Trophoblast cell (in vitro differentiated cells and primary cell): ENCODE measurements at regions not wholly inside any gene's neighbourhood (a gene's known extent, or its start where the extent isn't known, plus 50 kb on each side); places are given as distances from the start of the nearest gene placed in this dataset.

Experiments used
- DNase-seq, 2 donors: peaks; one replicate each; pipeline ENCODE4 v3.0.0-alpha.2; 2016
- H2AFZ ChIP-seq: 2 replicates; pipeline ENCODE4 v1.6.1; 2013; ENCODE audit warnings: low read length, moderate library complexity, mild to moderate bottlenecking; ENCODE audit not compliant: insufficient read depth, poor library complexity
- H2AK5ac ChIP-seq: 2 replicates; pipeline ENCODE4 v1.6.1; 2013; ENCODE audit warnings: mild to moderate bottlenecking, low read length
- H2BK120ac ChIP-seq: 2 replicates; pipeline ENCODE4 v1.6.1; 2013; ENCODE audit warnings: low read length, mild to moderate bottlenecking, moderate library complexity; ENCODE audit not compliant: insufficient read depth, poor library complexity
- H2BK12ac ChIP-seq: 2 replicates; pipeline ENCODE4 v1.6.1; 2013; ENCODE audit warnings: mild to moderate bottlenecking, low read length, moderate library complexity
- H2BK5ac ChIP-seq: 2 replicates; pipeline ENCODE4 v1.6.1; 2013; ENCODE audit warnings: low read length, low read depth, moderate library complexity, mild to moderate bottlenecking; ENCODE audit not compliant: poor library complexity
- H3K14ac ChIP-seq: 2 replicates; pipeline ENCODE4 v1.6.1; 2013; ENCODE audit warnings: mild to moderate bottlenecking, low read length
- H3K18ac ChIP-seq: 2 replicates; pipeline ENCODE4 v1.6.1; 2013; ENCODE audit warnings: mild to moderate bottlenecking, low read length
- H3K23ac ChIP-seq: 2 replicates; pipeline ENCODE4 v1.6.1; 2013; ENCODE audit warnings: low read length
- H3K27ac ChIP-seq: 2 replicates; pipeline ENCODE4 v1.5.1; 2013; ENCODE audit warnings: low read depth, mild to moderate bottlenecking, inconsistent platforms, low read length, moderate library complexity
- H3K27me3 ChIP-seq: 2 replicates; pipeline ENCODE4 v1.6.1; 2013; ENCODE audit warnings: inconsistent platforms, mild to moderate bottlenecking, low read length, moderate library complexity; ENCODE audit not compliant: insufficient read depth
- H3K36me3 ChIP-seq, 2 experiments: 1 replicate in 1 of 2; 2 replicates in 1 of 2; pipeline ENCODE4 v1.6.1; 2013; ENCODE audit warnings: low read length in 2 of 2, mild to moderate bottlenecking in 2 of 2, moderate library complexity in 1 of 2; ENCODE audit not compliant: insufficient read depth in 2 of 2, control insufficient read depth in 1 of 2
- H3K4ac ChIP-seq: 2 replicates; pipeline ENCODE4 v1.6.1; 2013; ENCODE audit warnings: low read depth, mild to moderate bottlenecking, low read length, moderate library complexity
- H3K4me1 ChIP-seq, 2 experiments: 1 replicate in 1 of 2; 2 replicates in 1 of 2; pipeline ENCODE4 v1.6.1; 2013; ENCODE audit warnings: low read length in 2 of 2, mild to moderate bottlenecking in 2 of 2, moderate library complexity in 1 of 2; ENCODE audit not compliant: insufficient read depth in 2 of 2, control insufficient read depth in 1 of 2
- H3K4me2 ChIP-seq: 2 replicates; pipeline ENCODE4 v1.6.1; 2013; ENCODE audit warnings: inconsistent platforms, mild to moderate bottlenecking, low read length, moderate library complexity
- H3K4me3 ChIP-seq: 2 replicates; pipeline ENCODE4 v1.5.1; 2013; ENCODE audit warnings: mild to moderate bottlenecking, low read depth, low read length, inconsistent platforms
- H3K79me1 ChIP-seq: one replicate; pipeline ENCODE4 v1.6.1; 2013; ENCODE audit warnings: low read length
- H3K79me2 ChIP-seq: 2 replicates; pipeline ENCODE4 v1.6.1; 2013; ENCODE audit warnings: low read length, mild to moderate bottlenecking; ENCODE audit not compliant: control insufficient read depth, insufficient read depth, poor library complexity
- H3K9ac ChIP-seq: 2 replicates; pipeline ENCODE4 v1.6.1; 2013; ENCODE audit warnings: mild to moderate bottlenecking, low read length
- H3K9me3 ChIP-seq: 2 replicates; pipeline ENCODE4 v1.6.1; 2013; ENCODE audit warnings: low read depth, mild to moderate bottlenecking, control low read depth, inconsistent platforms, low read length; ENCODE audit not compliant: insufficient read depth
- H4K12ac ChIP-seq: 2 replicates; pipeline ENCODE4 v1.6.1; 2013; ENCODE audit warnings: low read depth, mild to moderate bottlenecking, low read length, moderate library complexity
- H4K8ac ChIP-seq: 2 replicates; pipeline ENCODE4 v1.6.1; 2013; ENCODE audit warnings: low read depth, mild to moderate bottlenecking, low read length, moderate library complexity
- H4K91ac ChIP-seq: one replicate; pipeline ENCODE4 v1.6.1; 2013; ENCODE audit warnings: low read depth, mild to moderate bottlenecking, low read length, moderate library complexity
- WGBS: extraction: QIAGEN DNeasy Blood & Tissue Kit; methylation state at CpG from one replicate; pipeline ENCODE4 v1.1.7; 2013; ENCODE audit warnings: missing lambda C conversion rate; ENCODE audit not compliant: insufficient read length, insufficient coverage; ENCODE audit errors: extremely low coverage; 5-methylcytosine and 5-hydroxymethylcytosine counted together

- no peak overlapping the region for H3K14ac ChIP-seq
- no peak overlapping the region for H4K91ac ChIP-seq
- no peak overlapping the region for H3K18ac ChIP-seq
- H2BK120ac ChIP-seq: no peak overlapping the region
- H3K27me3 ChIP-seq: no peaks in the 10 kb centered on the region
- peaks cover 2% of the 10 kb centered on the region for H3K79me2 ChIP-seq
- no CpG with 5 or more reads among the region's 3 CpGs for WGBS
- H4K12ac ChIP-seq: no peak overlapping the region
- H3K79me1 ChIP-seq: peaks cover 9% of the 10 kb centered on the region
- no peak overlapping the region for H3K9ac ChIP-seq
- no peak overlapping the region for H3K4ac ChIP-seq
- H3K9me3 ChIP-seq: no peaks in the 10 kb centered on the region
- H3K36me3 ChIP-seq: peaks cover 0 to 3% of the 10 kb centered on the region in 2 experiments
- H3K27ac ChIP-seq: no peak overlapping the region
- no peak for DNase-seq
- no peak overlapping the region for H2AK5ac ChIP-seq
- H2BK12ac ChIP-seq: no peak overlapping the region
- no peak overlapping the region for H2BK5ac ChIP-seq
- H4K8ac ChIP-seq: no peak overlapping the region
- H3K4me3 ChIP-seq: no peak overlapping the region
- H3K4me2 ChIP-seq: no peak overlapping the region
- H2AFZ ChIP-seq: no peak overlapping the region
- H3K23ac ChIP-seq: no peak overlapping the region
- peaks cover 0 to 5% of the 10 kb centered on the region in 2 experiments for H3K4me1 ChIP-seq
Observed at GRCh38 chr10:90413196-90413595, 444.6 kb downstream of the HTR7 start.

DNA sequence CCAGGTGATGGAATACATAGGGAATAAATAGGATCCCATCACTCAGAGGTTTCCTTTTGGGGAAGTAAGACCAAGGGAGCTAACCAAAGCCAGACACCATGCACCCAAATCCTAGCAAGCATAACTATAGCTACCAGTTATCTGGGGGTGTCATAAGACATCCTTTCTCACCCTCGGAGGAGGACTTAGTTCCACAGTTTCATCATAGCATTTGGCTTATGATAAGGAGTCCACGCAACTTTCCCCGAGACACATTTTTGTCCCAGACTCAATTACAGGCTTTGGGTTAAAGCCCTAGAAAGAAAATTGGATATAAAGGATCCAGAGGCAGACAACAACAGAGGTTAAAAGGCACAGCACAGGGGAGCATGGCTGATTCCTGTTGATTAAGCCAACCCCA lies 442.9 kb downstream of the HTR7 start:
- Histone ChIP-seq H2BK12ac (peak overlapping the region; percentile 15), H2AFZ (no peak overlapping the region), H3K4me3 (no peak overlapping the region), H3K36me3 (peaks cover 0 to 3% of the 10 kb centered on the region in 2 experiments), H4K12ac (no peak overlapping the region), H3K14ac (no peak overlapping the region), H3K23ac (no peak overlapping the region), H3K4ac (no peak overlapping the region), H2AK5ac (no peak overlapping the region), H3K18ac (no peak overlapping the region), H3K27me3 (no peaks in the 10 kb centered on the region), H3K79me1 (peaks cover 5% of the 10 kb centered on the region), H3K4me1 (peaks cover 0 to 4% of the 10 kb centered on the region in 2 experiments), H4K8ac (no peak overlapping the region), H2BK5ac (no peak overlapping the region), H3K79me2 (peaks cover 2% of the 10 kb centered on the region), H3K27ac (no peak overlapping the region), H3K4me2 (no peak overlapping the region), H4K91ac (no peak overlapping the region), H3K9me3 (no peaks in the 10 kb centered on the region), H3K9ac (no peak overlapping the region), H2BK120ac (no peak overlapping the region)
- no peak for DNase-seq
- no CpG with 5 or more reads among the region's 3 CpGs for WGBS

DNA sequence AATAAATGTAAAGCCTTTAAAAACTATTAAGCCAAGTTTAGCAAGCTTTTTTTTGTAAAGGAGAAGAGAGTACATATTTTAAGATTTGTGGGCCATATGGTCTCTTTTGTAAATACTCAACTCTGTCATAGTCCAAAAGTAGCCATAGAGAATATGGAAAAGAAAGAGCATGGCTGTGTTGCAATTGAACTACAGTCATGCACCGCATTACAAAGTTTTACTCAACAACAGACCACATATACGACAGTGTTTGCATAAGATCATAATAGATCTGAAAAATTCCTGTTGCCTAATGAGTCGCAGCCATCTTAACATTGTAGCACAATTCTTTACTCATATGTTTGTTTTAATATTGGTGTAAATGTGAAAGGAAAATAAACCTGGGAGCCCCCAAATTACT lies 440.8 kb downstream of the HTR7 start:
- H3K9me3 ChIP-seq: no peaks in the 10 kb centered on the region

DNA sequence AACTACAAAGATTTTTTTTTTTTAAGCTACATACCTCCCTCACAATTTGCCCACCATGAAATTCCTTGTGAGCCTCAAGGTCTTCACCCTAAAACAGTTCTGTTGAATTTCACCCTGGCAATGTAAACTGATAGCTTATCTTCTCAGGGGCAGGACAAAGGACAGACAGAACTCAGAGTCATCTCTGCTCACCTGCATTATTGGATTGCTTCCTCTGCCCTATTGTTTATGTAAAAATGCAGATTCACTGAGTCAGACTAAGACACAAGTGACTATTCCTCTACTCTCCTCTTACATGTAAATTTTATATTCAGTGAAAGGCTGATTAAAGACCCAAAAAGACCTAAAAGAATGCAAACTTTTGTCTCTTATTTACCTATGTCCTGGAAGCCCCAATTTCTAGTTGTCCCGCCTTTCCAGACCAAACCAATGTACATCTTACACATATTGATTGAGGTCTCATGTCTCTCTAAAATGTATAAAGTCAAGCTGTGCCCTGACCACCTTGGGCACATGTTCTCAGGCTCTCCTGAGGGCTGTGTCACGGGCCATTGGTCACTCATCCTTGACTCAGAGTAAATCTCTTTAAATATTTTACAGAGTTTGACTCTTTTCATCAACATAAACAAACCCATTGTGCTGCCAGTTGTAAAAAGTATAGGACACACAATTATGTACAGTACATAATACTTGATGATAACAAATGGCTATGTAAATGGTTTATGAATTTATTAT lies 440.2 kb downstream of the HTR7 start:
- peak overlapping the region; percentile 19 for H4K8ac ChIP-seq
- no peak overlapping the region for H3K4me3 ChIP-seq
- no peaks in the 10 kb centered on the region for H3K36me3 ChIP-seq
- peak in 1 of 2 donors; percentile 6 for DNase-seq
- H3K23ac ChIP-seq: no peak overlapping the region
- H2BK5ac ChIP-seq: peak overlapping the region; percentile 82
- H3K27me3 ChIP-seq: no peaks in the 10 kb centered on the region
- H2AK5ac ChIP-seq: no peak overlapping the region
- H3K14ac ChIP-seq: no peak overlapping the region
- H3K9ac ChIP-seq: no peak overlapping the region
- H3K4me1 ChIP-seq: peaks cover 0 to 4% of the 10 kb centered on the region in 2 experiments
- H4K91ac ChIP-seq: peak overlapping the region; percentile 77
- no peak overlapping the region for H3K18ac ChIP-seq
- H3K4me2 ChIP-seq: no peak overlapping the region
- H4K12ac ChIP-seq: no peak overlapping the region
- peaks cover 5% of the 10 kb centered on the region for H3K79me1 ChIP-seq
- H3K4ac ChIP-seq: no peak overlapping the region
- peak overlapping the region; percentile 64 for H2BK12ac ChIP-seq
- WGBS: no CpG with 5 or more reads among the region's 2 CpGs
- no peak overlapping the region for H3K27ac ChIP-seq
- H3K79me2 ChIP-seq: peaks cover 2% of the 10 kb centered on the region
- H2BK120ac ChIP-seq: peak overlapping the region; percentile 55
- H2AFZ ChIP-seq: no peak overlapping the region
- no peaks in the 10 kb centered on the region for H3K9me3 ChIP-seq

More for the DNA sequence above, 440.8 kb downstream of the HTR7 start:
- no peak overlapping the region for H2AK5ac ChIP-seq
- H3K36me3 ChIP-seq: no peaks in the 10 kb centered on the region
- peak; percentile 47 to 79 for DNase-seq
- no peak overlapping the region for H3K4me2 ChIP-seq
- peaks cover 0 to 4% of the 10 kb centered on the region in 2 experiments for H3K4me1 ChIP-seq
- no peak overlapping the region for H3K27ac ChIP-seq
- H4K8ac ChIP-seq: no peak overlapping the region
- no peak overlapping the region for H2AFZ ChIP-seq
- H2BK5ac ChIP-seq: no peak overlapping the region
- H4K91ac ChIP-seq: no peak overlapping the region
- H3K23ac ChIP-seq: no peak overlapping the region
- no peak overlapping the region for H2BK12ac ChIP-seq
- H3K9ac ChIP-seq: no peak overlapping the region
- H3K4ac ChIP-seq: no peak overlapping the region
- no peaks in the 10 kb centered on the region for H3K27me3 ChIP-seq
- no peak overlapping the region for H3K4me3 ChIP-seq
- peaks cover 5% of the 10 kb centered on the region for H3K79me1 ChIP-seq
- no peak overlapping the region for H3K14ac ChIP-seq
- WGBS: no CpG with 5 or more reads among the region's 3 CpGs
- H3K18ac ChIP-seq: no peak overlapping the region
- H4K12ac ChIP-seq: no peak overlapping the region
- H3K79me2 ChIP-seq: peaks cover 2% of the 10 kb centered on the region
- H2BK120ac ChIP-seq: no peak overlapping the region
